Islet precursor cell (in vitro differentiated cells): ENCODE measurements at regions not wholly inside any gene's neighbourhood (a gene's known extent, or its start where the extent isn't known, plus 50 kb on each side); places are given as distances from the start of the nearest gene placed in this dataset.

Experiments
- DNase-seq: peaks from one replicate; pipeline ENCODE4 v3.0.0-alpha.2; 2018

DNA sequence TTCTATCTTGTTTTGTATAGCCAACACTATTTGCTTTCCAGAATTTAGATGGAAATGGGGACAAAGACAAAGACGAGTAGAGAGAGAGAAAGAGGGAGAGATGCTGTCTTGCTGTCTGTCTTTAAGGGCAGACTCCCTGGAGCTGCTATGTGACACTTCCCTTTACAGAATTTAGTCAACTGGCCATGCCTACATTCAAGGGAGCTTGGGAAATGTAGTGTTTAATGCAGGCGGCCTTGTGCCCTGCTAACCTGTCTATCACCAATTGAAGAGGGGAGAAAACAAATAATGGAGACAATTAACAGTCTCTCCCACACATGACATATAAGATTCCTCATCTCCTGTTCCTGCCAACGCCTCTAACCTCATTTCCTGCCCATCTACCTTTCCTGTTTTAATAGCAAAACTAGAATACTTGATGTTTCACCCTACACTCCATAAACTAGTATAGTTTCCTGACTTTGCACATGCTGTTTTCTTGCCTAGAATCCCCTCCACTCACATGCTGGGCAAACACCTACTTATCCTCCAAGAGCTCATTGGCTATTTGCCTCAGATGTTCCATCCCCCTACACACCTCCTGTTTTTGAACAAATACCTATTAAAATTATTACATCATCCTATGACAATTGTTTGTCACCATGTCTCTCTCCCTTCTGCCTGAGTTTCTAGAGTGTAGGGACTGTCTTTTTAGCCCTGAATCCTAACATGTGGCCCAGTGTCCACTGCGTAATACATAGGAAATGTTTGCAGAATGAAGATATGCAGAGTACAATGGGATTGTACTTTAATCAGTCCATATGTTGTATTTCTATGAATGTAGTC is 117.2 kb downstream of the SLC25A24 start:
- no peak for DNase-seq

DNA sequence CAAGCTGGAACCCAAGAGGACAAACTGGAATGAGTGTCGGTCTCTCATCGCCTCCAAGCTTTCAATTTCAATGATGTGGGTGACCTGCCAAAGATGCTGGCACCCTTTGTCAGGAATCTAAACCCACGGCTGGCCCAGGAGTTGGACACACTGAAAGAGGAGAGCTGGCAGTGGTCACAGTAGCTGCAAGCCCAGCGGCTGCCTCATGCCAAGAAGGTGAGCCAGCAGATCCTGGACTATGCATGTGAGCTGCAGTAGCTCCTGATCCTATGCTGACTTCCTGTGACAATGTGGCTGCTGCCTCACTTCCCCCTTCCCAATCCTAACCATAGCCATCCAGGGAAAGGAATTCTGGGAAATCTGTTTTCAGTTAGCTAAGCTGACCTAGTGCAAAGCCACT is 117.0 kb upstream of the VAV3 start:
- no peak for DNase-seq

DNA sequence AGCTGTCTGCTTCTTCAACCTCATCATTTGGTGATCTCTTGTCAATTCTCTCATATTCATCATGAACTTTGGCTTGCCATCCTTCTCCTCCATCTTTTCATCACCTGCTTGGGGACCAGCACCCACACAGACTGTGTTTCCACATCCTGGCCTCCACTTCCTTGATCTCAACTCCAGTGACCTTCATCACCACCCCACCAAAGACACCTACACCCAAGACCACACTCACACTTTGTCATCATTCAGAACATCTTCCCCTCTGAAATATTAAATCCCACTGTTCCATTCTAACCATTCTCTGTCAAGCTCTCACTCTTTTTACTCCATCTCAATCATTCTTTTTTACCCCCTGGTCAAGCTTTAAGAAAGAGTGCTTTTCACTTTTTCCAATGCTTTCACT is 115.5 kb upstream of the VAV3 start:
- no peak for DNase-seq

DNA sequence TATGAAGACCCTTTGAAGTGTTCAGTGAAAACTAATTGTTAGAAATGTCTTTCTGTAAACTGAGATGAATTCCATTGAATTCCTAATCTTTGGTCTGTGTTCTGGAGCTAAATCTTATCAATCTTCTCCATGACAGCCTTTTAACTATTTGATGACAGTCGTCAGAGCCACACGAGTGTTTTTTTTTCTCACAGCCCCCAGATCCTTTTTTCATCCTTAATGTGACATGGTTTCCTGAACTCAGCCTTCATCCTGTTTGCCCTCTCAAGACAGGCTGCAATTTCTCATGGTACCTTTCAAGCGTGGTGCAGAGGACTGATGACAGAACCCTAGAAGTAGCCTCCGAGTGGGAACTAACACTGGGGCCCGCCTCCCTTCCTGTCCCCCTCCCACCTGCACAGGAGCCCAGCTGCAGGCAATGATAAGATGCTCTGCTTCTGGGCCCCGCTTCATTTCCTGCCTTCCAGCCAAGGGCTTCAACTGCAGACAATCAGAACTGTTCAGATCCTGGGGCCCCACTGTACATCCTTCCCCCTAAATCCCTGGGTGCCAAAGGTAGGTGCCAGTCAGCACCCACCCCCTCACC is 114.6 kb upstream of the VAV3 start:
- DNase-seq, result no peak

DNA sequence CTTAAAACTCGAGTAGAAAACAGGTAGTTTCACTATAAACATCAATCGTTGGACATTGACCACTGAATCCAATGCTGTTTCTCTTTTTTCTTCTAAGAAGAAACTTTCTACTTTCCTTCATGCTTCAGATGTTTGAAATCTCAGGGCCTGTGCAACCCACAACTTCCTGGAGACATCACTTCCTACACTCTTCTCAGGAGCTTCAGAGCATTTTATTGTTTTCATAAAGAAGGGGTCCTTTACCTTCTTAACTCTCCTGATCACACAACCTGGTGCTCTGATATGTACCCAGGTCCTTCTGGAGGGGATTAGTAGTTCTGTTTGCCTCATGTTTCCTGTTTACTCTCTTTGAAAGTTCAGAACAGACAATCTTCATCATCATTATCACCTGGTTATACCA is 113.0 kb upstream of the VAV3 start:
- no peak for DNase-seq

DNA sequence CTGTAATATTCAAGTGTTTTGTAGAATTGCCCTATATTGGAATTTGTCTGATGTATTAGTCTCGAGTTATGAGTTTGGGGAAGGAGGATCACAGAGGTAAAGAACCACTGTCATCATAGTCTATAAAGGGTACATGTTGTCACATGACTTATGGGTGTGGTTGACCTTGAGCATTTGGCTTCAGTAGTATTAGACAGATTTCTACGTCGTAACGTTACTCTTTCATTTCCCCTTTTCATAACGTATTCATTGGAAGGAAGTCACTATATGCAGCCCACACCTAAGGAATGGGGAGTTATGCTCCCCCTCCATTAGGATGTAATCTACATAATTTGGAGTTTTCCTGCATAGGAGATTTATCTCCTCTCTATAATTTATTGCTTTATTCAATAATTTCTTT is 110.1 kb upstream of the VAV3 start:
- no peak for DNase-seq

DNA sequence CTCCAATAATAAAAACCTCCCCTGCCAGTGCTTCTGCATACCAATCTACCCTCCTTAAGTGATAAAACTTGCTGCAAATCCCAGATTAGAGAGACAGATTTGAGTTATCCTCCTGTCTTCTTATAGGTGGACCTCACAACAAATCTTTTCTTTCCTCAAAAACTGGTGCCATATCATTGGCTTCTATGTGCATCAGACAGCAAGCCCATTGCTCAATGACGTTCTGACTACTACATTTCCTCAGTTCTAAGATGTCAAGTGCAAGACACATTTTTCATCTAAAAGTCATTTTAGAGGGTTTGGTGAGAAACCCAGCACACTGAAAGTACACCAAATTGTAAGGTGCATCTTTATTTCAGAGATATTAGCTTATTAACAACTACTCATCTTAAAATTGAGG is 107.8 kb upstream of the VAV3 start:
- DNase-seq, result no peak

DNA sequence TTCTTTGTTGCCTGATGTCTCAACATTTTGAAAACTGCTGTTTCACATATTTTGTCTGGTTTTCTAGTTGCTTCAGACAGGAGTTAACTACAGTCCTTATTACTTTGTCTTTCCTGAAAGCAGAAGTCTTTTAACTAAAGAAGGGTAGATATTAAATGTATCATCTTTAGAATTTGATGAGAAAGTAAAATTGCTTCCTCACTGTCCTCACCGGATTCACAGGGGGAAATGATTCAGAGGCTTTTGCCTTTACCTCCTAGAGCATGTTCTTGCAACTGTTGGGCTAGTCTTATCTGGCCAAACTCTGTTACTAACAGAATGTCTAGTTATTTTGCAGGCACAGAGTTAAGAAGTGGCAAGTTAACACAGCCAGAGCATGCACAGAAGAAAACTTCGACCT is 107.2 kb upstream of the VAV3 start:
- no peak for DNase-seq

DNA sequence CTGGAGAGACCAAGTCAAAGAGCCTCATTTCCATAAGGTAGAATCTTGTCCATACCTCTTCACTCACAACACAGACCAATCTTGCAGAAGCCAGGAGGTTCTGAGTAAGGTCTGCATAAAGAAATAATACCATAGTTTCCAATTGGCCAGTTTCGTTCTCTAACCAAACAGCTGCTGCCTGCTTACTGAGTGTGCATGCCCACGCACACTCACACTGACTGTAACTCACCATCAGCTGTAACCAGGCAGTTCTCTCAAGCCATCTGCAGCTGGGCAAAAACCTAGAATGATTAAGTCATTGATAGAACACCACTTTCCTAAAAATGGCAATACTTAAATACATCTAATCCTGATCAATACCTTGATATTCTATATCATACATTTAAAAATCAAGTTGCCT is 106.6 kb upstream of the VAV3 start:
- DNase-seq, result no peak

DNA sequence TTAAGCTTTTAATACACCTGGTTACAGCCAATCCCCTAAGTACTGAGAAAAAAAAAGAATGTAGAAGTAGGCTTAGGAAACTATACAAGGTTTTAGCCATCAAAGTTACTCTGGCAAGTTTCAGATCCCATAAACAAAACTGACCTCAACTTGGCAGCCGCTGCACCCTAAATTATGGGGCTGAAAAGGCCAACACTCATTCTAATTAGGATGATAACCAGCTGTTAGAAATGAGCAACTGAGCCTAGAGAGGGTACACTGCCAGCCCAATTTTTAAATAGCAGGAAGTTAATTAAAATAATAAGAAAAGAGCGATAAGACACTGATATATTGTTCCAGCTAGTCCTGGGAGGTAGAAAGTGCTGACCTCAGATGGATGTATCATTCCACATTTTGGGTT is 105.7 kb upstream of the VAV3 start:
- DNase-seq, result no peak

DNA sequence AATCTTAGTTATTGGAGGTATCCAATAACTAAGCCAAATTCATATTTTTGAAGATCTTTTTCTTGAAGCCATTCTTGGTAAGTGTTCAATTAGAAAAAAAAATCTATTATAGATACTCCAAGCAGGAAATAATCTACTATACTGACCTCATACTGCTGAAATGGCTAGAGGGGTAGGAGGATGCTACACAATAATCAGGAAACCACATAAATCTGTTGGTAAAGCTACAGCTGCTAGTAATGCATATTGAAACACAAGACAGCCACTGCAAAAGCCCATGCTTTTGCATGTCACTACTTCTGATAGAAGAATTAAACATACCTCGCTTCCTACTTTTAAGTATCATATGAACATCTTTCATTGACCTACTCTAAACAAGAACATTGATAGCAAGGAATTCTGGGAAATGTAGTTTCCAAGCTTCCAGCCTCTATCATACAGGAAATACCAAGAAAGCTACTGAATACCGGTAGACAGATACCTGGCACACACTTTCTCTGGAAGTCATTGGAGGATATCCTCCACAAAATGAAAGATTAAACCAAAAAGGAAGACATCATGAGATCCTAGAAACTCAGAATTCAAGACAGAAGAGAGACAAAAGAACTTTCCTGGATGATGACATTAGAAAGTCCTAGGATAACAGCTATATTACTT is 103.0 kb upstream of the VAV3 start:
- DNase-seq, result no peak

DNA sequence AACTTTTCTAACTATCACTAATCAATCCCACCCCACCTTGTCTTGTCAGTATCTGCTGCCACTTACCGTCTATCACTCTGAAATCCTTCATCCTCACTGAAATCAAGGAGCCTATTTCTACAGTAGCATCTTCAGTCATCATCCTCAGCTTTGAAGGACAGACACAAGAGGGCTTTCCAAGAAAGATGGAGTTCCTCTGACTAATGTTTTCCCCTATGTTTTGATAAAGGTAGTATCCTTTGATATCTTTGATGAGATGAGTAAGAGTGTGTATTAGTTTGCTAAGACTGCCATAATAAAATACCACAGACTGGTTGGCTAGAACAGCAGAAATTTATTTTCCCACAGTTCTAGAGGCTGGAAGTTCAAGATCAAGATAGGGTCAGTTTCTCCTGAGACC is 101.8 kb upstream of the VAV3 start:
- DNase-seq, result no peak

DNA sequence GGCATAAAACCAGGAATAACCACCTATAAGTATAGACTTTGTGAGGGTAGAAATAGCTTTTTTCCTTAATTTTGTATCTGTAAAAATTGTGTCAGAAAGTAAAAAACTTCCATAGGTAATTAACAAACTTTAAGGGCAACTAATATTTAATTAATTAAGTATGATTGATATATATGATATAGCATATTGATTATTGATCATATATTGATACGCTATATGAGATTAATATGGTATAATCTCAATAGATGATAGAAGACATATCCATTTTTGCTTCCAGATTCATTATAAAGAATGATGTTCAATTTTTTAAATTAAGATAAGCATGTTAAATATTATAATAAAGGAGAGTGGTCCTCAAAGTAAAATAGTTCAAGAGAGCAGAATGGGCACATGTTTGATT is 99.3 kb upstream of the VAV3 start:
- DNase-seq, result no peak

DNA sequence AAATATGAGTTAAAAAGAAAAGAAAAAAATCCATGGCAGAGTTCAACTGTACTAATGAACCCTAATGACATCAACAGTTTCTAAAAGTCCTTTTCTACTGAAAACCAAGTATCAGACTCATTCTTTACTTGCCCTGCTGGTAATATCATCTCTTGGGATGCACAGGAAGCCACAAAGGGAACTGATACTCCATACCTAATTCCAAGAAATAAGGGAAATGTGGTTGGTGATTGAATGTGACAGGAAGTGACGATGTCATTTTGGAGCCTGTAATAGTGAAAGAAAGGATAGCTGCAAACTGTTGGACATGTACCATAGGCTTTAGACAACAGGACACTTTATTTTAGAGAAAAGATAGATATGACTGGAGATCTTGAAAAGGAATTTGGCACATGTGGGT is 98.7 kb upstream of the VAV3 start:
- DNase-seq, result no peak

DNA sequence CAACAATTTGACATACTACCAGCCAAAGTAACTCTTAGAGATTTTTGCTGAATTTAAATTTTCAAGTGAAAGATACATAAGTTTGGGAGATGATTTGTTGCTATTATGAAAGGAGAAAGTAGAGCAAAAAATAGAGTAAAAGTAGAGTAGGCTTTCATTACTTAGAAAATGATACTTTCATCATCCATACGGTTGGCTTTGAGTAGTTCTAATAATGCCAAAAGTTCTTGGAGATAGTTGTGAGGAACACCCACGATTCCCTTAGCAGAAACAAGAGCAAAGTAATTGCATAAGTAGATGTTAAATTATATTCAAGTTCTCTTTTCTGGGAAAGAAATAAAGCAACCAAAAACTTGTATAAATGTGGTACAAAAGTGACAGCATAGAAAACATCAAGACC is 95.0 kb upstream of the VAV3 start:
- no peak for DNase-seq

DNA sequence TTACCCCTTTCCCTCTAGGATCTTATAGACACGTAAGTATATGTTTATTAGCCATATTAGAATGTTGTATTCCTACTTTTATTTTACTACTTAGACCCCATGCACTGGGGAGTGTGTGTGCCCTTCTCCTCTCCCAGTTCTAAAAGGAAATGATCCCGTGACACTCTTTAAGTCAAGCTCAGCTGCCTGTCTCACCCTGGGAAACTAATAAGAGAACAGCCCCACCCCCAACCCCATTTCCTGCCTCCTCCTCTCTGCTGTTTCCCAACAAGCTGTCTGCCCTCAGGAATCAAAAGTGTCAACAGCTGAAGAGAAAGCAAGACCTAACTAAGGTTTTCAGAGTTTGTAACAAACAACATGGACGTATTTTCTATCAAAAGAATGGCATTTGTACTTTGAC is 92.6 kb upstream of the VAV3 start:
- DNase-seq, result peak; percentile 90

DNA sequence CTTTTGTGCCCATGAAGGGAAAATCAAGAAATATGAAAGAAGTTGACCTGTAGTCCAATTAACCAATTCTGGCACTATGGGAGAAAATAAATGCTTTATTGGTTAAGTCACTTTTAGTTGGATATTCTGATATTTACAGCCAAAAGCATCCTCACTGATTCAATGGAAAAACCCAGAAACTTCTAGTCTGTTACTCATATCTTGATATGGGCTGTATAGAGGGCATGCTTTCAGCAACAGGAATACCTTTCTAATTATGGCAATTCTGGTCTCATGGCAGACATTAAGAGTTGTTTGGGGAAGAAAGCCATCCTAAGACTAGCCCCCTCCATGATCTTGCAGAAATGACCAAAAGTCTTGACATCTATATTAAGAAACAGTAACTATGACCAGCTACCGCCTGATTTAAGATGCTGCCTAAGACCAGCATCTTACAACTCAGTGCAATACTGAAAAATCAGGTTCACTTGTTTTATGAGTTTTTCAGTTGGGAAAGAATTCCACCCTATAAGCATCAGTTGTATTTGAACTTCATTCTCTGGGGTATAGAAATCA is 91.5 kb upstream of the VAV3 start:
- DNase-seq, result no peak

DNA sequence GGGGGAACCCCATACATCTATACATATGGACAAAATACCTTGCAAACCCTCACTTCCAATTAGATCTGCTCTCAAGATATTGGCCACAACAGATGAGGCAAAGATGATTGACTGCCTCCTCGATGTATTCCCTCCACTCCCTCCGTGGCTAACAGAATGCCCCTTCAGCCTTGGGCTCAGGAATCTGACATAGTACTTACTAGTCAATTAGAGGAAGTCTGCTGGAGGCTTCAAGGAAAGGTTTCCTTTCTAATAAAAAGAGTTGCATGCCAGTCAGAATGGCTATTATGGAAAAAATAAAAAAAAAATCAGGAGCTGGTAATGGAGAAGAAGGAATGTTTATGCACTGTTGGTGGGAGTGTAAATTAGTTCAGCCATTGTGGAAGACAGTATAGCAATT is 90.4 kb upstream of the VAV3 start:
- no peak for DNase-seq

DNA sequence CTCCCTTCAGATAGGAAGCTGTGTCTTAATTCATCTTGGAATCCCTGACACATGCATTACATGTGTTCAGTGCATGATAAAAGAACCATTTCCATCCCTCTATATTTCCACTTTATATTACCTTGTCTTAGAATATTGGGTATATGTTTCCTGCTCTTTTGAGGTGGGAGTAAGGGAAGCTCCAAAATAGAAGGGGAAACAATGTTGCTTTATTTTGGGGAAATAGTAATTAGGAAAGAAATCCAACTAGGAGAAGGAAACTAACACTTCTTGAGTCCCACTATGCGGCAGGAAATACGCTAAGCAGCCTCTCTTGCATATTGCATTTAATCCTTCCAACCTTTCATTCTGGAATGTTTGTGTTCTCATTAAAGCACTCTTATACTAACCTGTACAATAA is 89.4 kb upstream of the VAV3 start:
- no peak for DNase-seq

DNA sequence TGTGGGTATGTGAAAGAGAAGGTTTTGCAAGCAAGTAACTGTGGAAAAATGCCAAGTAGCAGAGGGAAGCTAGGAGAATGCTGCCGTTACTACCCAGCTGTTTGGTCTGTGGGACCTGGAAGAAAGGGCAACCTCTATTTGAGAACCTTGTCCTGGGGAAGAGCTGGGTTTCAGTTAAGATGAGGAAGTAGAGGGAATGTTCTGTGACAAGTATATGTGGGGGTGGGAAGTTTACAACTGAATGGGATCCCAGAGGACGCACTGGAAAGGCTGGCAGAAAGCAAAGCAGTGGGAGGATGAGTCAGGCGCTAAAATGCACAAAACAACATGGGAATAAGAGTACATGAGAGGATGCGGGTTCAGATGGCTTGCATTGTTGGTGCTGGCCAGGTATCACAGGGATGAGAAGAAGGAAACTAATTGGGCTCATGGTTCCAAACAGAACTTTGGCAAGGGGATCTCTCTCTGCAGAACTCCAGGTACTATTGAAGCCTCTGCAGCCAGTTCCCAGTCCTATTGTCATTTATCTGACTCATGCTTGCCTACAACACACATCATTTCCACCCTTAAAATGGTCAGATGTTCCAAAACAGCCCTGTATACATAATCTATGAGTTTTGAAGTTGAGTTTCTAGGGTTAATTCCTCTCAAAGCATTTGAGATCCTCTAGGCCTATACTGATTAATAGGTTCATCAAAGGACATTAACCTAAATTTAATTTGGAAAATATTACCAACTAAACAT is 88.5 kb upstream of the VAV3 start:
- DNase-seq, result peak; percentile 64

DNA sequence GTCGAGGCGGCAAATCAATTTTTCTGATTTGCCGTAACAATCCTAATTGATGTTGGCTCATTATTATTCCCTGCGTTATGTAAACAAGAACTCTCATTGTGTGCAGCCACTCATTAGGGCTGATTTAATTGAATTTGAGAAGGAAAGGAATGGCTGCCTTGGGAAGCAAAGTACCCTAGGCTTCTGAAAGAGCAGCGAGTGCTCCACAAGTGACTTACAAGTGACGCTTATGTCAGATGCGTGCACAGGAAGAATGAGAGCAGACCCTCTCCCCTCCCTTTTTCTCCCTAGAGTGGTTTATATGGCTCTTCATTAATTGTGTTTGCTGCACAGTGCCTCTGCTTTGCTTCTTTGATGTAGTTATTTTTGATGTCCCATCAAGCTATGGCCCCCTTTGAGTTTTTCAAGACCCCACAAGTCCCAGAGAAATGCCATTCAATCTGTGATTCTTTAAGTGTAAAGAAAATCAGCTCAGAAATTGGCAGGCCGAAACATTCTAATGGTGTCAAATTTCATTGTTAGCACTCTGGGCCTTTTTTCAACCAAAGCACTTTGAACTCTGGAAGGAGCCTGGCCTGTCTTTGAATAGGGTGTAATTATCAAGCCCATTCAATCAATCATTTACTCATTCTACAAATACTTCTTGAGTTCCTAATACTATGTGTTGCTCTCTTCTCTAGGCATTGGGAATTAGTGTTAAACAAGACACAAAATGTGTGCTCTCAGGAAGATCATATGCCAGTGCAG is 86.8 kb upstream of the VAV3 start:
- DNase-seq, result peak; percentile 59

DNA sequence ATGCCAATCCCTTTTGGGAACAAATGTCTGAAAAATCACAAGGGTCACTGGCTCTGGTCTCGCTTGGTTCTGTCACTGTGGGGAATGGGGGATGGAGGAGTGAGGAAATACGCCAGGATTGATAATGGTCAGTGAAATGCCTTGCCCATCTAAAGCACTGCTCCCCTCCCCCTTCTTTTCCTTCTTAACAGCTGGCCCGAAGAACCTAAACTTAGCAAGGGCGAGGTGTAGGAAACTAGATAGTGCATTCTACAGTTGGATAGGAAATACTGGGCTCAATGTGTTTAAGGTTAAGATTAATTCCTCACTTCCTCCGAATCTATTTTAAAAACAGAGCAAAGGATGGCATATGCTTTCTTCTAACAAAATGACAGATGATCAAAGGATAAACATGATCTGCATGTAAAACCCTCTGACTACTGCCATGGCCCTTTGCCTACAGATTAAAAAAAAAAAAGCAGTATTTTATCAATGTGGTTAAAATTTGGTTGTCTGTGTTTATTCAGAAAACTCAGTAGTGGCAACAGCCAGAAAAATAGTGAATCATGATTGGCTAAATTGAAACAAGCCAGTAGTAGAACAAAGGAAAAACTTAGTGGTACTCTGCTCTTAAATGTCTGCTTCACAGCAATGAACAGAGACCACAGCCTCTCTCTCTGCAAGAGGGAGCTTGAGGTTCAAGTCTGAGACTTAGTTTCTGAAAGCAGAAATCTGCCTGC is 86.1 kb upstream of the VAV3 start:
- DNase-seq, result no peak
